Fibroblast of lung (primary cell): ENCODE measurements at regions not wholly inside any gene's neighbourhood (a gene's known extent, or its start where the extent isn't known, plus 50 kb on each side); places are given as distances from the start of the nearest gene placed in this dataset.
"Not testable (repeated sequence)": the region's sequence is repeated elsewhere in the genome, so short reads cannot be mapped to it uniquely, and the experiment has no call there.

Experiments used
- DNase-seq, 2 donors: peaks; one replicate each; pipeline versions ENCODE4 v3.0.0 to v3.0.0-alpha.2; 2010; ENCODE audit warnings: low read depth in 2 of 2
- H2AFZ ChIP-seq: 2 replicates; pipeline ENCODE4 v1.5.1; 2012; ENCODE audit warnings: low read length, control low read depth, inconsistent platforms
- H3K27ac ChIP-seq: 2 replicates; pipeline ENCODE4 v1.5.1; 2011; ENCODE audit warnings: low read length, control low read depth; ENCODE audit not compliant: insufficient read depth
- H3K27me3 ChIP-seq: 2 replicates; pipeline ENCODE4 v1.5.1; 2011; ENCODE audit warnings: mild to moderate bottlenecking, low read length; ENCODE audit not compliant: control insufficient read depth, insufficient read depth
- H3K36me3 ChIP-seq: 2 replicates; pipeline ENCODE4 v1.5.1; 2011; ENCODE audit warnings: low read length; ENCODE audit not compliant: control insufficient read depth, insufficient read depth
- H3K4me1 ChIP-seq: 2 replicates; pipeline ENCODE4 v1.5.1; 2011; ENCODE audit warnings: low read length; ENCODE audit not compliant: control insufficient read depth, insufficient read depth; ENCODE audit errors: extremely low read depth
- H3K4me2 ChIP-seq: 2 replicates; pipeline ENCODE4 v1.5.1; 2011; ENCODE audit warnings: low read length, control low read depth; ENCODE audit not compliant: insufficient read depth; ENCODE audit errors: extremely low read depth
- H3K4me3 ChIP-seq, 4 experiments: fragments of 200-600 bp in 1 of 4; sonication (generic) in 1 of 4; replicated peaks in 1 of 4; 2 replicates each; pipeline ENCODE4 v1.5.1; 2011 to 2016; ENCODE audit warnings: low read length in 4 of 4, low read depth in 3 of 4, mild to moderate bottlenecking in 3 of 4, control low read depth in 2 of 4, inconsistent platforms in 1 of 4, mixed read lengths in 1 of 4; ENCODE audit not compliant: insufficient read depth in 1 of 4; ENCODE audit errors: control extremely low read depth in 1 of 4
- H3K79me2 ChIP-seq: 2 replicates; pipeline ENCODE4 v1.5.1; 2012; ENCODE audit warnings: mild to moderate bottlenecking, low read length, inconsistent platforms; ENCODE audit not compliant: control insufficient read depth, insufficient read depth
- H3K9ac ChIP-seq: 2 replicates; pipeline ENCODE4 v1.5.1; 2011; ENCODE audit warnings: mild to moderate bottlenecking, low read length, control low read depth; ENCODE audit not compliant: insufficient read depth
- H3K9me3 ChIP-seq: 2 replicates; pipeline ENCODE4 v1.5.1; 2012; ENCODE audit warnings: low read depth, low read length; ENCODE audit not compliant: control insufficient read depth, insufficient read depth
- H4K20me1 ChIP-seq: 2 replicates; pipeline ENCODE4 v1.5.1; 2011; ENCODE audit warnings: low read length; ENCODE audit not compliant: control insufficient read depth, insufficient read depth; ENCODE audit errors: extremely low read depth
- CTCF ChIP-seq, 2 donors: IDR thresholded peaks in 1 of 2; conservative IDR thresholded peaks in 1 of 2; 1 replicate in 1 of 2; 2 replicates in 1 of 2; pipeline ENCODE4 v1.5.1; 2011 to 2012; ENCODE audit warnings: low read length in 2 of 2, control low read depth in 1 of 2, inconsistent platforms in 1 of 2, low read depth in 1 of 2, mild to moderate bottlenecking in 1 of 2
- EZH2 ChIP-seq: IDR thresholded peaks from 2 replicates; pipeline ENCODE4 v1.5.1; 2012; ENCODE audit warnings: low read length, control low read depth, mild to moderate bottlenecking; ENCODE audit errors: missing control alignments

- Histone ChIP-seq H3K36me3 (no peaks in the 10 kb centered on the region), H3K27me3 (no peaks in the 10 kb centered on the region), H3K4me2 (no peak overlapping the region), H3K27ac (no peak overlapping the region), H2AFZ (no peak overlapping the region), H3K9ac (no peak overlapping the region), H3K4me1 (no peaks in the 10 kb centered on the region), H3K79me2 (no peaks in the 10 kb centered on the region), H4K20me1 (no peaks in the 10 kb centered on the region), H3K9me3 (no peaks in the 10 kb centered on the region), H3K4me3 (no peak overlapping the region)
- DNase-seq, result no peak
- TF ChIP-seq CTCF (conservative IDR thresholded peaks at IDR 0.05 in 1 of 2, IDR thresholded peaks at IDR 0.05 in 1 of 2; ENCODE audit: low read depth in 1 of 2, low read length in 2 of 2) (no peak), EZH2 (no peak)
These were observed 221.9 kb upstream of the ALCAM start for GRCh38 chr3:105144837-105145236.

- H3K4me1 ChIP-seq, result no peaks in the 10 kb centered on the region
- no peaks in the 10 kb centered on the region for H3K27me3 ChIP-seq
- H3K27ac ChIP-seq, result no peak overlapping the region
- no peaks in the 10 kb centered on the region for H3K36me3 ChIP-seq
- H3K4me3 ChIP-seq, result no peak overlapping the region
- no peaks in the 10 kb centered on the region for H3K9me3 ChIP-seq
- no peaks in the 10 kb centered on the region for H3K79me2 ChIP-seq
- no peak for TF ChIP-seq EZH2
- TF ChIP-seq CTCF (conservative IDR thresholded peaks at IDR 0.05 in 1 of 2, IDR thresholded peaks at IDR 0.05 in 1 of 2; ENCODE audit: low read depth in 1 of 2, low read length in 2 of 2), result no peak
- no peak for DNase-seq
- no peak overlapping the region for H3K4me2 ChIP-seq
- no peaks in the 10 kb centered on the region for H4K20me1 ChIP-seq
- H3K9ac ChIP-seq, result no peak overlapping the region
- H2AFZ ChIP-seq, result no peak overlapping the region
These were observed 221.2 kb upstream of the ALCAM start for GRCh38 chr3:105145511-105145910.

GRCh38 chr3:105149197-105149596 is 217.5 kb upstream of the ALCAM start:
- H3K9me3 ChIP-seq, H3K4me1 ChIP-seq, H4K20me1 ChIP-seq, H3K27me3 ChIP-seq, H3K4me3 ChIP-seq, H2AFZ ChIP-seq, H3K4me2 ChIP-seq, H3K9ac ChIP-seq, H3K27ac ChIP-seq, DNase-seq, H3K79me2 ChIP-seq, H3K36me3 ChIP-seq: not testable (repeated sequence)

- Histone ChIP-seq H3K36me3 (no peaks in the 10 kb centered on the region), H4K20me1 (no peaks in the 10 kb centered on the region), H3K4me1 (no peaks in the 10 kb centered on the region), H3K79me2 (no peaks in the 10 kb centered on the region), H3K9me3 (no peaks in the 10 kb centered on the region), H3K27me3 (no peaks in the 10 kb centered on the region), H3K27ac (no peak overlapping the region), H2AFZ (no peak overlapping the region), H3K4me3 (no peak overlapping the region), H3K4me2 (no peak overlapping the region), H3K9ac (no peak overlapping the region)
- TF ChIP-seq EZH2 (no peak), CTCF (conservative IDR thresholded peaks at IDR 0.05 in 1 of 2, IDR thresholded peaks at IDR 0.05 in 1 of 2; ENCODE audit: low read depth in 1 of 2, low read length in 2 of 2) (no peak)
- DNase-seq, result no peak
These were observed 213.7 kb upstream of the ALCAM start for GRCh38 chr3:105152987-105153386.
